Peyer's patch (tissue), 4 donors: ENCODE measurements at regions not wholly inside any gene's neighbourhood (a gene's known extent, or its start where the extent isn't known, plus 50 kb on each side); places are given as distances from the start of the nearest gene placed in this dataset.

Source experiments
- DNase-seq, 3 donors: peaks; one replicate each; pipeline ENCODE4 v3.0.0-alpha.2; 2017 to 2019
- H3K27ac ChIP-seq, 4 donors: fragments of 200-600 bp; sonication (generic); one replicate each; pipeline ENCODE4 v1.5.1; 2016 to 2019
- H3K27me3 ChIP-seq, 2 donors: fragments of 200-600 bp; sonication (generic); one replicate each; pipeline ENCODE4 v1.5.1; 2019
- H3K36me3 ChIP-seq, 3 donors: fragments of 200-600 bp; sonication (generic); one replicate each; pipeline ENCODE4 v1.5.1; 2016 to 2019
- H3K4me1 ChIP-seq, 4 donors: fragments of 200-600 bp; sonication (generic); one replicate each; pipeline ENCODE4 v1.5.1; 2016 to 2019
- H3K4me3 ChIP-seq, 4 donors: fragments of 200-600 bp; sonication (generic); 1 replicate in 3 of 4; 2 replicates in 1 of 4; pipeline ENCODE4 v1.5.1; 2016 to 2019; ENCODE audit warnings: mild to moderate bottlenecking in 1 of 4
- H3K9me3 ChIP-seq, 4 donors: fragments of 200-600 bp; sonication (generic); one replicate each; pipeline ENCODE4 v1.5.1; 2016 to 2019; ENCODE audit warnings: mild to moderate bottlenecking in 1 of 4
- CTCF ChIP-seq, 6 experiments: fragments of 450-650 bp in 4 of 6; fragments of 200-600 bp in 2 of 6; sonication (generic) in 1 of 6; IDR thresholded peaks; one replicate each; pipeline ENCODE4 v1.5.1; 2017 to 2019; ENCODE audit warnings: antibody characterized with exemption in 6 of 6, mild to moderate bottlenecking in 3 of 6, moderate library complexity in 1 of 6
- POLR2A ChIP-seq, 2 donors: fragments of 450-650 bp; IDR thresholded peaks; one replicate each; pipeline ENCODE4 v1.5.1; 2017; ENCODE audit warnings: antibody characterized with exemption in 2 of 2, mild to moderate bottlenecking in 2 of 2, moderate library complexity in 2 of 2

- Histone ChIP-seq H3K27me3 (no peaks in the 10 kb centered on the region), H3K36me3 (no peaks in the 10 kb centered on the region), H3K4me1 (no peaks in the 10 kb centered on the region), H3K9me3 (no peaks in the 10 kb centered on the region), H3K4me3 (no peak overlapping the region), H3K27ac (no peak overlapping the region)
- no peak for TF ChIP-seq CTCF (IDR thresholded peaks at IDR 0.05)
- TF ChIP-seq POLR2A (IDR thresholded peaks at IDR 0.05), result no peak
- no peak for DNase-seq
Measured at GRCh38 chr1:21365036-21365435, 74.8 kb upstream of the ECE1 start.

- no peaks in the 10 kb centered on the region for H3K36me3 ChIP-seq
- H3K4me3 ChIP-seq, result no peak overlapping the region
- no peaks in the 10 kb centered on the region for H3K9me3 ChIP-seq
- TF ChIP-seq CTCF (IDR thresholded peaks at IDR 0.05) (no peak), POLR2A (IDR thresholded peaks at IDR 0.05) (no peak)
- no peak overlapping the region for H3K27ac ChIP-seq
- no peak for DNase-seq
- H3K27me3 ChIP-seq, result no peaks in the 10 kb centered on the region
- H3K4me1 ChIP-seq, result no peaks in the 10 kb centered on the region
Measured at GRCh38 chr1:21362096-21362495, 71.8 kb upstream of the ECE1 start.

GRCh38 chr1:21361506-21361905 lies 71.2 kb upstream of the ECE1 start:
- DNase-seq, result no peak
- Histone ChIP-seq H3K27me3 (no peaks in the 10 kb centered on the region), H3K9me3 (no peaks in the 10 kb centered on the region), H3K4me3 (no peak overlapping the region), H3K36me3 (no peaks in the 10 kb centered on the region), H3K27ac (no peak overlapping the region), H3K4me1 (no peaks in the 10 kb centered on the region)
- TF ChIP-seq CTCF (IDR thresholded peaks at IDR 0.05) (no peak), POLR2A (IDR thresholded peaks at IDR 0.05) (no peak)

- Histone ChIP-seq H3K36me3 (no peaks in the 10 kb centered on the region), H3K4me1 (no peaks in the 10 kb centered on the region), H3K9me3 (no peaks in the 10 kb centered on the region), H3K27ac (no peak overlapping the region), H3K27me3 (no peaks in the 10 kb centered on the region), H3K4me3 (no peak overlapping the region)
- no peak for TF ChIP-seq POLR2A (IDR thresholded peaks at IDR 0.05)
- TF ChIP-seq CTCF (IDR thresholded peaks at IDR 0.05), result no peak
- no peak for DNase-seq
Measured at GRCh38 chr1:21357161-21357560, 66.9 kb upstream of the ECE1 start.

GRCh38 chr1:21355956-21356355 lies 65.7 kb upstream of the ECE1 start:
- no peaks in the 10 kb centered on the region for H3K9me3 ChIP-seq
- no peaks in the 10 kb centered on the region for H3K36me3 ChIP-seq
- TF ChIP-seq CTCF (IDR thresholded peaks at IDR 0.05) (no peak), POLR2A (IDR thresholded peaks at IDR 0.05) (no peak)
- no peaks in the 10 kb centered on the region for H3K4me1 ChIP-seq
- H3K27me3 ChIP-seq, result no peaks in the 10 kb centered on the region
- H3K4me3 ChIP-seq, result no peak overlapping the region
- no peak for DNase-seq
- no peak overlapping the region for H3K27ac ChIP-seq

- Histone ChIP-seq H3K9me3 (no peaks in the 10 kb centered on the region), H3K4me3 (no peak overlapping the region), H3K27ac (no peak overlapping the region), H3K4me1 (no peaks in the 10 kb centered on the region), H3K36me3 (no peaks in the 10 kb centered on the region), H3K27me3 (no peaks in the 10 kb centered on the region)
- TF ChIP-seq POLR2A (IDR thresholded peaks at IDR 0.05), result no peak
- no peak for TF ChIP-seq CTCF (IDR thresholded peaks at IDR 0.05)
- no peak for DNase-seq
Measured at GRCh38 chr1:21352586-21352985, 62.3 kb upstream of the ECE1 start.
